ENCODE measurements at regions not wholly inside any gene's neighbourhood (a gene's known extent, or its start where the extent isn't known, plus 50 kb on each side); places are given as distances from the start of the nearest gene placed in this dataset.
"Not testable (repeated sequence)": the region's sequence is repeated elsewhere in the genome, so short reads cannot be mapped to it uniquely, and the experiment has no call there.

DNA sequence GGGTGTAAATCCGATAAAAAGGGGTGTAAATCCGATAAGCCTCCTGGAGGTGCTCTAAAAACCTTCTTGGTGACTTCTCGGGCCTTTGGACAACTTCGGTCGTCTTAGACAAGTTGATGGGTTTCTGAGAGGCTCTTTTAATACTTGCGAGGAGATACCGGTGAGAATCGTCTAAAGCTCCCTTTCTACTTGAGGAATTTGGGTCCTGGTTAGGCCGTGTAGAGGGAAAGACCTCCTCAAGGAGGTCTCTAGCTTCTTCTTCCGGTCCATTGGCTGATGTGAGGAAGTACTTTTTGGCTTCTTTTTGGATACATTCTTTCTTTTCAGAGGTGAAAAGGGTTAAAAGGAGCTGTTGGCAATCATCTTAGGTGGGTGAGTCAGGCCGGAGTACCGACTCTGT is 128.5 kb downstream of the ART5 start:
- DNase-seq, result not testable (repeated sequence)

DNA sequence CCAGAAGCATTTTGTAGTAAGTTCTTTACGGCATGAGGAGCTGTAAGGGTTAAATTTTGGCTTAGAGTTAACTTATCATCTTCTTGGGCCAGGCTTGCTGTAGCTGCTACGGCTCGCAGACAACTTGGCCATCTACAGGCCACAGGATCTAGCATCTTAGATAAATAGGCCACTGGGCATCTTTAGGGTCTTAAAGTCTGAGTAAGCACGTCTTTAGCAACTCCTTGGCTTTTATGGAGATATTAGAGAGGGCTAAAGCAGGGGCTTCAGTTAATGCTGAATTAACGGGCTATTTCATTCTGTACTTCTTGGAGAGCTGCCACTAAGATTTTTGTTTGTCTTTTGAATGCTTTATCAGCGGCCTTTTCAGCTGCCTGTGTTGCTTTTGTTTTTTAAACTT is 129.0 kb downstream of the ART5 start:
- not testable (repeated sequence) for DNase-seq

GRCh38 chr11:3512133-3512703 is 129.6 kb downstream of the ART5 start:
- peak; percentile 15 to 48 for DNase-seq

DNA sequence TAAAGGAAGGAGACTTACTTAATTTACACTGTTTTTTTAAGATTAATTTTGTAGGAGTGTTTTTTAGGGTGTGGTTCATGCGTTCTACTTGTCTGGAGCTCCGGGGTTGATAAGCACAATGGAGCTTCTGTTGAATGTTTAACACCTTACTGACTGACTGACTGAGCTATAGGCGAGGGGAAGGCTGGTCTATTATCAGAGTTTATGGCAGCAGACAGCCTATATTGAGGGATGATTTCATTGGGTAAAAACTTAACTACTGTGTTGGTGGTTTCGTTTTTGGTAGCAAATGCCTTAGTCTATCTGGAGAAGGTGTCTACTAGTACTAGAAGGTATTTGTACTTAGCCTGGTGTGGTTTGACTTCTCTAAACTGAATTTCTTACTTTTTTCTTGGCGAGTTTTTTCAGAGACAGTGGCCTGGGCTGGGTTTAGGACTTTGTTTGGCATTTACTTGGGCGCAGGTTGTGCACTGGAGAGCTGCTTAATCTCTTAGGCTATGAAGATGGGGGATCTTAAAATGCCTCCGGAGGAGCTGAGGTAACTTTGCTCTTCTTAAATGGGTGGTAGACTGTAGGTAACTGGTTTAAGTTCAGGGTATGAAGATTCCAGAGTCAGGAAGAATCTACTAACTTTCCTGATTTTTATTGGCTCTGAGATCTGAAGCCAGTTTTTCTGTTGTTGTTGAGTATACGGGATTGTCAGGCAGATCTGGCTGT is 130.2 kb downstream of the ART5 start:
- not testable (repeated sequence) for DNase-seq

GRCh38 chr11:3509563-3509962 is 130.6 kb upstream of the ZNF195 start:
- not testable (repeated sequence) for DNase-seq

DNA sequence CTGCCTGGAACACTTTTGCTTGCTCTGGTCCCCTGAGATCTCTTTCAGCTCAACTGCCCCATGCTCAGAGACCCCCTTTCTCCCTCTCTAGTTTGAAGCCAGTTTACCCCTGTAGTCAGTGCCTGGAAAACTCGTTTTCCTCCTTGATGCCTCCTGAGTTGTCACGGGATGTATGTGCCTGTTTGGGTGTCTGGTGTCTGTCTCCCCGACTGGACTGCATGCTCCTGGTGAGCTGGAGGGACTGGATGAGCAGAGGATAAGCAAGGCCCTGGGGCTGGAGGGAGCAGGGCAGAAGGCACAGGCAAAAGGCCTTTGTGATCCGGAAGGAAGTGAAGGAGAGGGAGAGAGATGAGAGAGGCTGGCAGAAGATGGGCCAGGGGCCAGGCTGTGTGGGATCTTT is 120.3 kb upstream of the ZNF195 start:
- DNase-seq, result not testable (repeated sequence)

DNA sequence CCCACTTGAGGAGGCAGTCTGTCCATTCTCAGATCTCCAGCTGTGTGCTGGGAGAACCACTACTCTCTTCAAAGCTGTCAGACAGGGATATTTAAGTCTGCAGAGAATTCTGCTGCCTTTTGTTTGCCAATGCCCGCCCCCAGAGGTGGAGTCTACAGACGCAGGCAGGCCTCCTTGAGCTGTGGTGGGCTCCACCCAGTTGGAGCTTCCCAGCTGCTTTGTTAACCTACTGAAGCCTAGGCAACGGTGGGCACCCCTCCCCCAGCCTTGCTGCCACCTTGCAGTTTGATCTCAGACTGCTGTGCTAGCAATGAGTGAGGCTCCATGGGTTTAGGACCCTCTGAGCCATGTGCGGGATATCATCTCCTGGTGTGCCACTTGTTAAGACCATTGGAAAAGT is 119.4 kb upstream of the ZNF195 start:
- DNase-seq, result peak in 1 of 2 donors; percentile 5

GRCh38 chr11:3493152-3493551 is 114.2 kb upstream of the ZNF195 start:
- DNase-seq, result not testable (repeated sequence)

DNA sequence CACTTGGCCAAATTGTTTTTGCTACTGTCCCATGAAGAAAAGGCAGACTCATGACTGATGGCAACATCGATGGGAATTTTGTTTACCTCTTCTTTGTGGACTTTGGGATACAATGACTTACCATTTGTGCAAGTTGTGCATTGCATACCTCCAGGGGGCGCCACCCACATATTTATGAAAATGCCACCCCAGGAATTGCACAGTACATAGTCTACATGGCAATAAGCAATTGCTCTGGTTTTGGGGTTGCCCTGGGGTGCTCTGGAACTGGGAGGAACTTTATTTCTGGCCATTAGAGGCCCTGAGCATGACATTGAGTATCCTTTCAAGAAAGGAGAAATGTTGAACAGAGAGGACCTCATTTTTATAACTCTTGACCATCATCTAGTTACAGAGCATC is 109.1 kb upstream of the ZNF195 start:
- DNase-seq, result not testable (repeated sequence)

DNA sequence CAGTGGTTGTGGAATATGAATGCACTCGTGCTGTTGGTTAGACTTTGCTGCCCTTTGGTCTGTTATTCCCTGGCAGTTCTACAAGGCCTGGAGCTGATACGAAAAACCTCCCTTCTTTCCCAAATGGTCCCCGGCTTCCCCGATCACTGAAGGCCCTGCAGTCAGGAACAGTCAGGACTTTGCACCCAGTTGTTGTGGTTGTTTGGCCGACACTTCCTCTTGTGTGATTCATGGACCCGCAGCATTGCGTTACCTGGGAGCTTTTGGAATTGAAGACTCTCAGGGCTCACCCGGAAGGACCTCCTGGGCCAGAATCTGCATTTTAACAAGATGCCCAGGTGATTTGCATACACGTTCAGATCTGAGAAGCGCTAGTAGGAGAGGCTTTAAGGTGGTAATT is 106.8 kb upstream of the ZNF195 start:
- not testable (repeated sequence) for DNase-seq

DNA sequence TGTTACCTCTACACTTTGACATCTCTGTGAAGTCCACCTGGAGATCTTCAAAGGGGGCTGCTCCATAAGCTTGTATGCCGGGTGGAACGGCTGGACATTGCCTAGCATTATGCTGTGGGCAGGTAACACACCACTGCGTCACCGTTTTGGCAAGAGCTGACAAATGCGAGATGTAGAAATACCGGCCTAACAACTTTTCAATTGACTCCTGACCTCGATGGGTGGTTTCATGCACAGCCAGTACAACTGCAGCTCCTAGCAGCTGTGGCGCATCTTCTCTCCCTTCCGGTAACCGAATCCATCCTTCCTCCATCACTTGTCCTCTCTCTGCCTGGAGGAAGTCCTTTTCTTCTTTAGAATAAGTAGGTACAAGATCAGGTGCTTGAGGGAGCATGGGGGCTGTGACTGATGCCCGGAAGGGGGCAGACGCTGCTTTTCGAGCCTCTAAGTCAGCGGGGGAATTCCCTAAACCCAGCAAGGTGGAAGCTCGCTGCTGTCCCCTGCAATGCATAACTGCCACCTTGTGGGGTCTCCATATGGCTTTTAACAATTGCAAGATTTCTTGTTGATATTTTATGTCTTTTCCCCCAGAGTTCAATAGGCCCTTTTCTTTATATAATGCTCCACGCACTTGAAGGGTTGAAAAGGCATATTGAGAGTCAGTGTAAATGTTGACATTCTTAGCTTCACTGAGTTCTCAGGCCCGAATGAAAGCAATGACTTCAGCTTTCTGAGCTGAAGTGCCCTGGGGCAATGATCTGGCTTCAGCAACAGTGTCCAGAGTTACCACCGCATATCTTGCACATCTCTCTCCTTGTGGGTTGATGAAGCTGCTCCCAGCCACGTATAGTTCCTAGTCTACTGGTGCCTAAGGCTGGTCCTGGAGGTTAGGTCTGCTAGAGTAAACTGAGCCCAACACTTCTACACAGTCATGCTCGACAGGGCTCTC is 98.3 kb upstream of the ZNF195 start:
- DNase-seq, result peak in 1 of 2 donors; percentile 5

DNA sequence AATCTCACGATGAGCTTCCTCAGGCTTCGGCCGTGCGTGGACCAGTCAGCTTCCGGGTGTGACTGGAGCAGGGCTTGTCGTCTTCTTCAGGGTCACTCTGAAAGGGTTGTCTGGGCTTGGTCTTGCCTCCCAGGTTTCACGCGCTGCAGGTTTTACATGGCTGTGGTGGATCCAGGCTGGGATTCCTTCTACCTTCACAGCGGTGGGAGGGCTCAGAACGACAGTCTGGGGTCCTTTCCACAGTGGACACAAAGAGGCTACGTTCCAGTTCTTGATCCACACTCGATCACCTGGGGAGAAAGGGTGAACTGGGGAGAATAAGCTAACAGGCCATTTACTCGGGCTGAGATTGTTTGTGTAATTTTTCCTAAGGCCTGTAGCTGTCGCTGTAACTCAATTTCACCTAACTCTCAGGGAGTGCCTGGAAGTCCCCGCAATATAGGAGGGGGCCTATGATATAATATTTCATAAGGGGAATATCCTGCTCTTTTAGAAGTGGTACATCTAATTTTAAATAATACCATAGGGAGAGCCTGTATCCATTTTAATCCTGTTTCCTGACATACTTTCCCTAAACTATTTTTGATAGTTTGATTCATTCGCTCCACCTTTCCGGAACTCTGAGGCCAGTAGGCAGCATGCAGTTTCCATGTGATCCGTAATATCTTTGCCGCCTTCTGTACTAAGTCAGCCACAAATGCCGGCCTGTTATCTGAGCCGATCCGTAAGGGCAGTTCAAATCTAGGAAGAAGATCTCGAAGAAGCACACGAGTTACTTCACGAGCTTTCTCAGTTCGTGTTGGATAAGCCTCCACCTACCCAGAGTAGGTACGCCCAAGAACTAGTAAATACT is 97.4 kb upstream of the ZNF195 start:
- not testable (repeated sequence) for DNase-seq

- DNase-seq, result not testable (repeated sequence)
Observed at GRCh38 chr11:3468963-3469362, 90.0 kb upstream of the ZNF195 start.

DNA sequence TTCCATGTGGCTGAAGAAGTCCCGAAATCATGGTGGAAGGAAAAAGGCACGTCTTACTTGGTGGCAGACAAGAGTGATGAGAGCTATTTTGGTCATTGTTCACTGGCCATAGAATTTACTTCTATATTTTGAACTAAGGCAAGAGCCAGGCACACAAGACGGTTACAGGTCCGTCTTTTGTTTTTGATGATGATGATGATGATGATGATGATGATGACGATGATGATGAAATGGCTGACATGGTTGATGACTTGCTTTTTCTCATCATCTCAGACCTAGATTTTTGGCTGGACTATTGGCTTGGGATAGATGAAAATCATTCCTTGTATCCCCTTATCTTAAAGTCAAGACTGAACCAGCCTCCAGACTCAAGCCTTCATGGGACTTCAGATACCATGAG is 88.7 kb upstream of the ZNF195 start:
- DNase-seq, result not testable (repeated sequence)

- not testable (repeated sequence) for DNase-seq
Observed at GRCh38 chr11:3455666-3456065, 76.7 kb upstream of the ZNF195 start.

- DNase-seq, result peak; percentile 37 to 53
Observed at GRCh38 chr11:3454844-3455243, 75.9 kb upstream of the ZNF195 start.

DNA sequence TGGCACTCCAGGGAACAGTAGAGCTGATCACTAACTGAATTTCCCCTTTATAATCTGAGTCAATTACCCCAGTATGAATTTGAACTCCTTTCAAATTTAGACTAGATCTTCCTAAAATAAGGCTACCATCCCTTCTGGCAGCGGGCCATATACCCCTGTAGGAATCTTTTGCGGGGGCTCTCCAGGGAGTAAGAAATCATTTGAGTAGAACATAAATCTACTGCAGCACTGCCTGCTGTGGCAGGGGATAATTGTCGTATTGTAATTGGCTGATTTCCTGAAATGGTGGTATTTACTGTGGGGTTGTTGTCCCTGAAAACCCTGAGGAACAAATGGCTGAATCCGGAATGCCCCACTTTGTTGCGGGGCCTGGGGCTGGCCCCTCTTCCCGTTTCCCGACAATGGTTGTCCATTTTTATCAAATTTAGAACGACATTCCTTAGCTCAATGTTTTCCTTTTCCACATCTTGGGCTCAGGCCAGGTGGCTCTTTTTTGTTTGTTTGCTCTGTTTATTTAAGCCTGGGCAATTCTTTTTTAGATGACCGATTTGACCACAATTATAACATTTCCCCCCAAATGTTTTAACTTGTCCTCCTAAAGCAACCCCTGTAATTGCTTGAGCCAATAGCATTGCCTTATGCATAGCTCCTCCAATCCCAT is 74.8 kb upstream of the ZNF195 start:
- not testable (repeated sequence) for DNase-seq

GRCh38 chr11:3450822-3451221 is 71.9 kb upstream of the ZNF195 start:
- not testable (repeated sequence) for DNase-seq

GRCh38 chr11:3445535-3445934 is 66.6 kb upstream of the ZNF195 start:
- DNase-seq, result not testable (repeated sequence)

GRCh38 chr11:3444420-3444744 is 65.4 kb upstream of the ZNF195 start:
- DNase-seq, result not testable (repeated sequence)

DNA sequence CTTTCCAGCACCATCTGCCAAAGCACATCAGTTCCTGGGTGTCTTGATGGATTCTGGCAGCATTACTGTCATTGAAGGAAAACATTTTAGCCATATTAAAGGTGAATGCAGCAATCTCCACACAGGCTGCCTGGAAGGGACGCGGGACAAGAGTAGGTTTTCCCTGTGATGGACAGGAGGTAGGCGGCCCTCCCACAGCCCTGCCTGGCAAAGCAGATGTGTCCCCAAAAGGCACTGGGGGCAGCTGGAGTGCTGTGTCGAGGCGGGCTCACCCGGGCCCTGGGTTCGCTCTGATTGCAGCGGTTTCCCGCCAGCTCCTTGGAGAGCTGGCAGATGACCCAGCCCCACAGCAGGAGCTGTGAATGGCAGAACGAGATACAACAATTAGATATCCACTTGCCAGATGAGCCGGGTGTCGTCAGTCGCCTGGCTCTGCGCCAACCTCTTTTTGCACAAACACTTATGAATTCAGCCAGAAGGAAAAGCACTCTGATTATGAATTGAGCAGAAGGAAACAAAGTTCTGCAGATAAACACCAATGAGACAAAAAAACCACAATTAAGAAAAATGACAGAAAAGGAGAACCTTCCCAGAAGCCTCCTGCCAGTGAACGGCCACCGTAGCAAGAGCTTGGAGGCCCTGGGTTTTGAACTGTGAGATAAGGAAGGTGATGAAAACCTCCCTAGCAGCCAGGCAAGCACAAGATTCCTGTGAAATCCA is 64.9 kb upstream of the ZNF195 start:
- DNase-seq, result not testable (repeated sequence)
